HG02588 (cell line): ENCODE measurements at regions not wholly inside any gene's neighbourhood (a gene's known extent, or its start where the extent isn't known, plus 50 kb on each side); places are given as distances from the start of the nearest gene placed in this dataset.
"Not testable (repeated sequence)": the region's sequence is repeated elsewhere in the genome, so short reads cannot be mapped to it uniquely, and the experiment has no call there.

Source experiments
- ATAC-seq: cut with Tn5 transposase; IDR thresholded peaks from one replicate; pipeline ENCODE4 v1.9.1; 2021; ENCODE audit warnings: mild to moderate bottlenecking, moderate library complexity; ENCODE audit not compliant: unreplicated experiment

- no peak for ATAC-seq
Observed at GRCh38 chr4:159632031-159632430, 529.2 kb downstream of the RAPGEF2 start.

- no peak for ATAC-seq
Observed at GRCh38 chr4:159639671-159640323, 536.9 kb downstream of the RAPGEF2 start.

- ATAC-seq: no peak
Observed at GRCh38 chr4:159649237-159649636, 546.4 kb downstream of the RAPGEF2 start.

- ATAC-seq: no peak
Observed at GRCh38 chr4:159652871-159653270, 550.0 kb downstream of the RAPGEF2 start.

GRCh38 chr4:159655547-159655946 is 552.7 kb downstream of the RAPGEF2 start:
- no peak for ATAC-seq

GRCh38 chr4:159669094-159669493 is 566.2 kb downstream of the RAPGEF2 start:
- no peak for ATAC-seq

- ATAC-seq: no peak
Observed at GRCh38 chr4:159673221-159673620, 570.3 kb downstream of the RAPGEF2 start.

GRCh38 chr4:159674241-159674640 is 571.4 kb downstream of the RAPGEF2 start:
- ATAC-seq: no peak

GRCh38 chr4:159677521-159677920 is 574.6 kb downstream of the RAPGEF2 start:
- ATAC-seq: no peak

- ATAC-seq: no peak
Observed at GRCh38 chr4:159682996-159683395, 580.1 kb downstream of the RAPGEF2 start.

GRCh38 chr4:159684061-159684460 is 581.2 kb downstream of the RAPGEF2 start:
- no peak for ATAC-seq

GRCh38 chr4:159685340-159686092 is 582.6 kb downstream of the RAPGEF2 start:
- ATAC-seq: no peak

- ATAC-seq: no peak
Observed at GRCh38 chr4:159689526-159689925, 586.6 kb downstream of the RAPGEF2 start.

GRCh38 chr4:159697322-159698283 is 594.7 kb downstream of the RAPGEF2 start:
- ATAC-seq: no peak

- no peak for ATAC-seq
Observed at GRCh38 chr4:159698336-159698735, 595.5 kb downstream of the RAPGEF2 start.

- ATAC-seq: no peak
Observed at GRCh38 chr4:159702200-159702599, 599.3 kb downstream of the RAPGEF2 start.

- ATAC-seq: no peak
Observed at GRCh38 chr4:159705334-159705733, 602.5 kb downstream of the RAPGEF2 start.

- no peak for ATAC-seq
Observed at GRCh38 chr4:159706704-159707103, 603.8 kb downstream of the RAPGEF2 start.

GRCh38 chr4:159715180-159715579 is 612.3 kb downstream of the RAPGEF2 start:
- ATAC-seq: not testable (repeated sequence)

GRCh38 chr4:159719531-159719930 is 616.7 kb downstream of the RAPGEF2 start:
- ATAC-seq: no peak

GRCh38 chr4:159722052-159722451 is 619.2 kb downstream of the RAPGEF2 start:
- ATAC-seq: no peak
